Hepatocyte (in vitro differentiated cells): ENCODE measurements at regions not wholly inside any gene's neighbourhood (a gene's known extent, or its start where the extent isn't known, plus 50 kb on each side); places are given as distances from the start of the nearest gene placed in this dataset.

Experiments
- EZH2 ChIP-seq: fragments of 200-600 bp; sonication (generic); IDR thresholded peaks from 2 replicates; pipeline ENCODE4 v1.6.1; 2016; ENCODE audit warnings: antibody characterized with exemption, mild to moderate bottlenecking, borderline replicate concordance
- EZH2phosphoT487 ChIP-seq: fragments of 200-600 bp; sonication (generic); IDR thresholded peaks from one replicate; pipeline ENCODE4 v1.6.1; 2018; ENCODE audit warnings: antibody characterized with exemption, mild to moderate bottlenecking, low read depth, moderate library complexity; ENCODE audit not compliant: unreplicated experiment, severe bottlenecking
- TF ChIP-seq, protein P1 (sequence below): fragments of 200-600 bp; sonication (generic); IDR thresholded peaks from 2 replicates; pipeline ENCODE4 v1.5.1; 2016; ENCODE audit warnings: antibody characterized with exemption, mild to moderate bottlenecking; ENCODE audit not compliant: poor library complexity

DNA sequence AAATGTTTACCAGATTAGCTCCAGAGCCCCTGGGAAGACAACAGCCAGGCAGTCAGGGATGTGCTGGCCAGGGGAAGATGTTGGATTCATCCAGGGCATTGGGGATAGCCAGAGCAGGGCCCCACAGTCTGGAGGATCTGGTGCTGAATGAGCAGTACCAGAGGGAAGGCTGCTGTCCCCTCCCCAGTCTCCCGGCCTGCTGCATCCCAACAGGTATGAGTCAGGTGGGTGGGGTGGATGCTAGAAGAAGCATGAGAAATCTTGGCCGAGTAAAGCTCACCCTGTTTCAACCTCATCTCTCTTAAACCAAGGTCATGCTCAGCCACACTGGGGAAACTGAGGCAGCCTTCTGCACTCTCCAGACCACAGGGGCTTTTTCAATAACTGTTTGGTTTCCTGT is 71.9 kb upstream of the SEC14L1 start:
- TF ChIP-seq, protein P1, sequence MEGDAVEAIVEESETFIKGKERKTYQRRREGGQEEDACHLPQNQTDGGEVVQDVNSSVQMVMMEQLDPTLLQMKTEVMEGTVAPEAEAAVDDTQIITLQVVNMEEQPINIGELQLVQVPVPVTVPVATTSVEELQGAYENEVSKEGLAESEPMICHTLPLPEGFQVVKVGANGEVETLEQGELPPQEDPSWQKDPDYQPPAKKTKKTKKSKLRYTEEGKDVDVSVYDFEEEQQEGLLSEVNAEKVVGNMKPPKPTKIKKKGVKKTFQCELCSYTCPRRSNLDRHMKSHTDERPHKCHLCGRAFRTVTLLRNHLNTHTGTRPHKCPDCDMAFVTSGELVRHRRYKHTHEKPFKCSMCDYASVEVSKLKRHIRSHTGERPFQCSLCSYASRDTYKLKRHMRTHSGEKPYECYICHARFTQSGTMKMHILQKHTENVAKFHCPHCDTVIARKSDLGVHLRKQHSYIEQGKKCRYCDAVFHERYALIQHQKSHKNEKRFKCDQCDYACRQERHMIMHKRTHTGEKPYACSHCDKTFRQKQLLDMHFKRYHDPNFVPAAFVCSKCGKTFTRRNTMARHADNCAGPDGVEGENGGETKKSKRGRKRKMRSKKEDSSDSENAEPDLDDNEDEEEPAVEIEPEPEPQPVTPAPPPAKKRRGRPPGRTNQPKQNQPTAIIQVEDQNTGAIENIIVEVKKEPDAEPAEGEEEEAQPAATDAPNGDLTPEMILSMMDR, result no peak
- TF ChIP-seq EZH2phosphoT487 (no peak), EZH2 (no peak)
